ENCODE measurements at regions not wholly inside any gene's neighbourhood (a gene's known extent, or its start where the extent isn't known, plus 50 kb on each side); places are given as distances from the start of the nearest gene placed in this dataset.

DNA sequence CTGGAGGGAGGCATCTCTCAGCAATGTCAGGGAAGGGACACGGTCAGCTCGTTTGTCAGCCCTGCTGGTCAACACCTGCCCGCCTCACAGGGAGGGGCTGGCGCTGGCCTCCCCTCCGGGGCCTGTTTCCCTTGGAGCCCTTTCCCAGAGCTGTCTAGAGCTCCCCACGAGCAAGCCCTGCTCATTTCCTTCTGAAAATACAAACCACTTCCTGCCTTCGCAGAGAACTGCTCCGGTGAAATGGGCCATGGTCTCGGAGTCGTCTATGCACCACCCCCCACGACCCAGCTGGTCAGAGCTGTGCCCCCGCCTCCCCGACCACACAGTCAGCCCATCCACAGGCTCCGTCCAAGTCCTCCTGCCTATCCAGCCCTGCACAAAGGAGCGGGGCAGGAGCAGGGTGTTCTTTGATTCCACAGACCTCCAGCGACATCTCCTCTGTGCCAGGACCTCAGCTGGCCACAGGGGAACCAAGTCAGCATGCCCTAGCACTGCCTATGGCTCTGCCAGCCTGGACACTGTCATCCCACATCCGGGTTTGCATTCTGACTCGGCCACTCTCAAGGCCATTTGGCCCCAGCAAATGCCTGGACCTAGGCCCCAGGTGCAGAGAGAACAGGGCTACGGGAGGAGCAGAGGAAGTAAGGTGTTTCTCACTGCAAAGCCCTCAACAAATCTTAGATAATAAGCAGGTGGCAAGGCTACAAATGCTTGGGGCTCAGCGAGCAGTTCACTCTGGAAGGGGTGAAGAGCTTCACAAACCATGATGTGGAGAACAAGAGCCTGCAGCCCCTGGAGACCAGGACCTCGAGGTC lies 82.1 kb upstream of the WNT11 start:
- Mint-ChIP-seq H3K4me3 (no peak overlapping the region), H3K27me3 (ENCODE audit: low read depth, poor library complexity) (peaks cover 78% of the 10 kb centered on the region), H3K4me1 (peaks cover 33% of the 10 kb centered on the region), H3K27ac (no peak overlapping the region), H3K36me3 (ENCODE audit: low read depth) (no peaks in the 10 kb centered on the region), H3K9me3 (no peaks in the 10 kb centered on the region)
- DNase-seq, result no peak
- TF ChIP-seq, protein P1, sequence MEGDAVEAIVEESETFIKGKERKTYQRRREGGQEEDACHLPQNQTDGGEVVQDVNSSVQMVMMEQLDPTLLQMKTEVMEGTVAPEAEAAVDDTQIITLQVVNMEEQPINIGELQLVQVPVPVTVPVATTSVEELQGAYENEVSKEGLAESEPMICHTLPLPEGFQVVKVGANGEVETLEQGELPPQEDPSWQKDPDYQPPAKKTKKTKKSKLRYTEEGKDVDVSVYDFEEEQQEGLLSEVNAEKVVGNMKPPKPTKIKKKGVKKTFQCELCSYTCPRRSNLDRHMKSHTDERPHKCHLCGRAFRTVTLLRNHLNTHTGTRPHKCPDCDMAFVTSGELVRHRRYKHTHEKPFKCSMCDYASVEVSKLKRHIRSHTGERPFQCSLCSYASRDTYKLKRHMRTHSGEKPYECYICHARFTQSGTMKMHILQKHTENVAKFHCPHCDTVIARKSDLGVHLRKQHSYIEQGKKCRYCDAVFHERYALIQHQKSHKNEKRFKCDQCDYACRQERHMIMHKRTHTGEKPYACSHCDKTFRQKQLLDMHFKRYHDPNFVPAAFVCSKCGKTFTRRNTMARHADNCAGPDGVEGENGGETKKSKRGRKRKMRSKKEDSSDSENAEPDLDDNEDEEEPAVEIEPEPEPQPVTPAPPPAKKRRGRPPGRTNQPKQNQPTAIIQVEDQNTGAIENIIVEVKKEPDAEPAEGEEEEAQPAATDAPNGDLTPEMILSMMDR (IDR thresholded peaks at IDR 0.05), result no peak

DNA sequence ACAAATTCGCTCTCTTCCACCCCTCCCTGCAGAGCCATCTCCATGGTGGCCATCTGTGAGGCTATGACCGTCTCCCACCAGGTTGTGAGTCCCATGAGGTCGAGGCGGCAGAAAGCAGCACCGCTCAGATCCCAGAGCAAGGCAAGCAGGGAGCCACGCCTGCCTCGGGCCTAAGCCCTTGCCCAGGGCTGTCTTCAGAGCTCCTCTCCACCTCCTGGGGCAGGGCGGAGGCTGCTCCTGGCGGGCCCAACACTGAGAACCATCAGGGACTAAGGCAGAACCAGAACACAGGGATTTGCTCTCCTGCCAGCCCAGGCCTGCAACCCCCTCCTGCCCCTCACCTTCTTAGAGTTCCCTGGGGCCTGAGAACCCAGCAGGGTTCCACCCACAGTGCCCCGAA lies 80.9 kb upstream of the WNT11 start:
- DNase-seq, result no peak
- H3K9me3 Mint-ChIP-seq, result no peaks in the 10 kb centered on the region
- no peak overlapping the region for H3K27ac Mint-ChIP-seq
- no peak overlapping the region for H3K4me3 Mint-ChIP-seq
- TF ChIP-seq, protein P1 (IDR thresholded peaks at IDR 0.05), result no peak
- peaks cover 72% of the 10 kb centered on the region for H3K27me3 Mint-ChIP-seq (ENCODE audit: low read depth, poor library complexity)
- H3K36me3 Mint-ChIP-seq (ENCODE audit: low read depth), result no peaks in the 10 kb centered on the region
- peaks cover 29% of the 10 kb centered on the region for H3K4me1 Mint-ChIP-seq

DNA sequence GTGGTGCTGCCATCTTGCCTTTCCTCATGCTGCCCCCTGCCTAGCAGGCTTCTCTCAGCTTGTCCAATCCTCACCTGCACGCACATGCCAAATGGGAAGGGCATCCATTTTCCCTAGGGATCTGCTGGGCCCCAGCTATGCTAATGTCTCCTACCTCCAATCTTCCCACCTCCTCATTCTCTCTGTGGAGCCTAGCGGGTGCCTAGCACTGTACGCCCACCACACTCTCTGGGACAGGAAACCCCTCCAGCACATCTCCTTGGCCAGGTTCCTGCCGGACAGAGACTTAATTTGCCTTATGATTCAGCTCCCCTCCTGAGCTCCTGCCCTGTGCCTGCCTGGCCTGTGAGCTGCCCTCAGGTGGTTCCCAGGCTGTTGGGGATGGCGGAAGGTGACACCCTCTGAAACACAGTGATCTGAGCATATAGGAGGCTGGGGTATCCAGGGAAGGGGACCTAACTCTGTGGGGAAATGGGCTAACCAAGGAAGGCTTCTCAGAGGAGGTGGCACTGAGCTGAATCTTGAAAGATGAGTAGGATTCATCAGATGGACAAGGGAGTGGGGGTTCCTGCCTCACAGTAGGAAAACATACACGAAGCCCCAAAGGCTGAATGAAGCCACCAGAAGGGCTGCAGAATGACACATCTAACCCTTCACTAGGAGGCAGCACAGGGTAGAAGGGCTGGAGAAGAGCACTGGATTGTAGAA lies 79.2 kb upstream of the WNT11 start:
- H3K36me3 Mint-ChIP-seq (ENCODE audit: low read depth), result no peaks in the 10 kb centered on the region
- H3K27me3 Mint-ChIP-seq (ENCODE audit: low read depth, poor library complexity), result peaks cover 70% of the 10 kb centered on the region
- no peak overlapping the region for H3K27ac Mint-ChIP-seq
- peaks cover 21% of the 10 kb centered on the region for H3K4me1 Mint-ChIP-seq
- no peak for DNase-seq
- H3K4me3 Mint-ChIP-seq, result no peak overlapping the region
- TF ChIP-seq, protein P1 (IDR thresholded peaks at IDR 0.05), result no peak
- H3K9me3 Mint-ChIP-seq, result no peaks in the 10 kb centered on the region

DNA sequence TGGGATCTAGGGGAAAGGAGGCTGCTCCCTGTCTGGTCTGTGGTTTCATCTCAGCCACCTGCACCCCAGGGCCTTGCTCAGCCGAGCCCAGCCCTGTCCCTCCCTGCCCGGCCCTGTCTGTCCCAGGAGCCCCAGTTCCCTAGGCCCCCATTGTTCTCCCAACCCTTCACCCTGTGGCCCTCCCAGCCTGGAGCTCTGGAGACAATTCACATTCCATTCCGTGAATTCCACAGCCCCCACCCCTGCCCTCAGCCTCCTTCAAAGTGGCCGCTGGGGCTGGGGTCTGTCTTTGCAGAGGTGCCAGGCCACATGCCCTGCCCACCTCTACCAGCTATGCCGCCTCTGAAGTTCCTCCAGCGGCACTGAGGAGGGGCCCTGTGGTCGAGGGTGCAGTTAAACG lies 77.9 kb upstream of the WNT11 start:
- no peak overlapping the region for H3K27ac Mint-ChIP-seq
- no peak overlapping the region for H3K4me3 Mint-ChIP-seq
- H3K36me3 Mint-ChIP-seq (ENCODE audit: low read depth), result no peaks in the 10 kb centered on the region
- peaks cover 79% of the 10 kb centered on the region for H3K27me3 Mint-ChIP-seq (ENCODE audit: low read depth, poor library complexity)
- peaks cover 21% of the 10 kb centered on the region for H3K4me1 Mint-ChIP-seq
- no peak for DNase-seq
- TF ChIP-seq, protein P1 (IDR thresholded peaks at IDR 0.05), result no peak
- no peaks in the 10 kb centered on the region for H3K9me3 Mint-ChIP-seq

DNA sequence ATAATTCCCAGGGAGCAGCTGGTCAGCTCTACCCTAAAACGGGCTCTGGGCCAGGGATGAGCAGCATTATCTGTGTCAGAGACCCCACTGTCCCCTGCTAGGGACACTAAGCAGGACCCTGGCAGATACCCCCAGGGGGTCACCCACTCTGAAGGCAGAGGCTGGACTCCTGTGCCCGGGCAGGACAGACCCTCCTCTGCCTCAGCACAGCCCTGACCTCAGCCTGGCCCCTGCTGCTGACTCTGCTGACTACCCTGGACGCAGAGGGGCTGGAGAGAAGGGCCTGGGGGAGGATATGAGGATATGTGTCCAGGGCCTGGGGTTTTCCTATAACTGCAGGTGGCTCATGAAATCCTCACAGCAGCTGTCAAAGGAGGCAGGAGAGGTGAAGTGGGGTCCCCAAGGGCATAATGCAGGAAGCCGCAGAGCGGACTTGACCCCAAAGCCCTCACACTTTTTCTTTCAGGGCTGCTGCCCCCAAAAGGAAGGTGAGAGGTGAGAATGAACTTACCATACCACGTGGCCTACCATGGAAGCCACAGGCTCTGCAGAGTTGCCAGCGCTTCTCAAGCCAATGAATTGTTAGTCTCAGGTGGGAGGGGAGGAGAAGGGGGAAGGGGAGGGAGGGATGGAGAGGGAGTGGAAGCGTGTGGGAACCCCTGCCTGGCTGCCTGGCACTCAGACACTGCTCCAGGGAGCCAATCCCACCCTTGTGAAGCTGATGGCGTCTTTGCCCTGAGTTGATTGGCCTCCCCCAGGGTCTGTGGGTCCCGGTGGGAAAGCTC lies 76.7 kb upstream of the WNT11 start:
- Mint-ChIP-seq H3K27ac (no peak overlapping the region), H3K4me3 (no peak overlapping the region), H3K4me1 (peaks cover 15% of the 10 kb centered on the region), H3K9me3 (no peaks in the 10 kb centered on the region), H3K36me3 (ENCODE audit: low read depth) (no peaks in the 10 kb centered on the region), H3K27me3 (ENCODE audit: low read depth, poor library complexity) (peaks cover 75% of the 10 kb centered on the region)
- DNase-seq, result no peak
- TF ChIP-seq, protein P1 (IDR thresholded peaks at IDR 0.05), result no peak

All from nephron progenitor cell (in vitro differentiated cells).